ENCODE measurements at regions not wholly inside any gene's neighbourhood (a gene's known extent, or its start where the extent isn't known, plus 50 kb on each side); places are given as distances from the start of the nearest gene placed in this dataset.

GRCh38 chr5:68356216-68356615 lies 140.7 kb downstream of the PIK3R1 start:
- no peak for TF ChIP-seq POLR2A (IDR thresholded peaks at IDR 0.05; ENCODE audit: extremely low read depth, insufficient read length)
- TF ChIP-seq CTCF (IDR thresholded peaks at IDR 0.05; ENCODE audit: low read depth, low read length), result no peak
- TF ChIP-seq MYC (IDR thresholded peaks at IDR 0.05; ENCODE audit: low read depth, low read length), result no peak
